Left forelimb (tissue), 1 donor: ENCODE measurements at regions not wholly inside any gene's neighbourhood (a gene's known extent, or its start where the extent isn't known, plus 50 kb on each side); places are given as distances from the start of the nearest gene placed in this dataset.
"Not testable (repeated sequence)": the region's sequence is repeated elsewhere in the genome, so short reads cannot be mapped to it uniquely, and the experiment has no call there.

ENCODE experiments used
- DNase-seq: peaks from one replicate; pipeline ENCODE4 v3.0.0-alpha.2; 2018; ENCODE audit warnings: low spot score

DNA sequence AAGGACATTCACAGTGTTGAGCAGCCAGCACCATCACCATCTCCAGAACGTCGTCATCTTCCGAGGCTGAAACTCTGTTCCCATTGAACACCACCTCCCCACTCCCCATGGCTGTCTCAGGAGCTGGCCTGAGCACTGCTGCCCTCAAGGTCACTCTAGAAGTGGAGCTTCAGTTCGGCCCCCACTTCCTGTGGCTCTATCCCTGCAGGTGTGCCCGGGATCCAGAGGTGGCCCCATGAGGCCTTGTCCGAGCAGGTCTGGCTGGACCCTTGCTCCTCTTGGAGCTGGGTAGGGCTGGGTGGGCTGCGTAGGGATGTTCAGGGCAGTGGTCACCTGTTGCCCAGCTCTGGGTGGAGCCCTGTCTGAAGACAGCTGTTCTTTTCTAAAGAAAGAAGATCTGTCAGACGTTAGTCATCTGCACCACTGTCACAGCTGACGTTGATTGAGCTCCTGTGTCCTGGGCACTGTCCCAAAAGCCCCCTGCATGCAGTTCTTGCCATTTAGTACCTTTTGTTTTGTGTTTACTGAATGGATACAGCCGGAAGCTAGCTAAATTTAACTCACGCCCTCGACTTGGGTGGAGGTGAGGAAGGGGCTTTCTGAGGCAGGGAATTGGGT is 75.5 kb upstream of the CLDN5 start:
- no peak for DNase-seq

- not testable (repeated sequence) for DNase-seq
These were observed 79.1 kb upstream of the CLDN5 start for GRCh38 chr22:19603346-19603745.

- no peak for DNase-seq
These were observed 79.6 kb upstream of the CLDN5 start for GRCh38 chr22:19603767-19604166.

DNA sequence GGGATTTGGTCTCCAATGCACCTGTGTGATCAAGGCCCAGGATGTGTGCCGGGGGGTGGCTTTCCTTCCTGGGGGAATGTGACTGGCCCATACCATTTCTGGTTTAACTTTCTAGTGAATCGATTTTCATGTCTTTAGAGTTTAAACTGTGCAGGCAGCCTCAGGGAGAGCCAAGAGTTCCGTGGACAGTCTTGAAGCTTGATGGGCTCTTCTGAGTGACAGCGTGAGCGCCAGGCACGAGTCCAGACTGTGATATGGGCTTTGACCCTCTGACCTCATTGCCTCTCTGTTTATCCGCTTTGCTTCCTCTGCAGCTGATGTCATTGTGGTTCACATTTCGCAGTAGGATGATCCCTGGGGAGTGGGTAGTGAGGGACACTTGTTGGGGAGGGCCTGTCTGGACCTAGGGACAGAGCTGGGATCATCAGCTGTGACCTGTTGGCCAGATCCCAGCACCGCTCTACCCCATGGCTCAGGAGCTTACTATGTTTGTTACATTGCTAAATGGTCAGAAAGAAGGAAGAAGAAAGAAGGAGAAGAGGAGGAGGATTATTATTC is 80.6 kb upstream of the CLDN5 start:
- no peak for DNase-seq

DNA sequence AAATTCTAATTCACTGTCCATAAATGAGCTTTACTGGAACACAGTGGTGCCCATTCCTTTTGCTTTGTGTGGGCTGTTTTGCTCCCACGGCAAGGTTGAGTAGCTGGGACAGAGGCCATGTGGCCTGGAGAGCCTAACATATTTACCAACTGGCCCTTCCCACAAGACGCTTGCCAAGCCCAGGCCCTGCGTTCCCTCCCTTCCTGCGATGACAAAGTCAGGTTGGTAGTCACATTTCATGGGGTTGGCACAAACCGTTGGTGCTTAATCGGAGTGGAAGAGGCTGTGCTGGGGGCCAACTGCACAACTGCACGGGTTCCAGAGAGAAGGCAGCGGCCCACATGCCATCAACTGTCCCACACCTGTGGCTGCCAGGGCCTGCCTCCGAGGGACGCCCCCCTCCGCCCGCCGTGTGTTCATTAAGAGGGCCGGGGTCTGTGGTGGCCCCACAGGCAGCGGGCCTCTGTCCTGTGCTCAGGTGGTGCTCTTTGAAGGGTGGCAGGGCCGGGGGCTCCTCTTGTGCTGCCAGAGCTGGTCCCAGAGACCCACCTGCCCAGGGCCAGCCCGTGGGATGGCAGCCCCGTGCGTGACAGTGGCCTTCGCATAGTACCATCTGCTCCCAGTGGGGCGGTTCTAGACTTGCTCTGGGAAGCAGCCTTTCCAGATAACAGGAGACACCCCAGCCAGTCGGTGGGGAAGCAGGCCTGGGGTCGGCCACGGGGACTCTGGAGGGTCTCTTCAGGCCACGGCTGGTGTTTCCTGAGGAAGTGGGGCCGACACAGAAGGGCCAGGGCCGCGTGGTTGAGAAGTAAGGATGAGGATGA is 81.5 kb upstream of the CLDN5 start:
- DNase-seq = no peak

- no peak for DNase-seq
These were observed 82.4 kb upstream of the CLDN5 start for GRCh38 chr22:19606332-19607191.

DNA sequence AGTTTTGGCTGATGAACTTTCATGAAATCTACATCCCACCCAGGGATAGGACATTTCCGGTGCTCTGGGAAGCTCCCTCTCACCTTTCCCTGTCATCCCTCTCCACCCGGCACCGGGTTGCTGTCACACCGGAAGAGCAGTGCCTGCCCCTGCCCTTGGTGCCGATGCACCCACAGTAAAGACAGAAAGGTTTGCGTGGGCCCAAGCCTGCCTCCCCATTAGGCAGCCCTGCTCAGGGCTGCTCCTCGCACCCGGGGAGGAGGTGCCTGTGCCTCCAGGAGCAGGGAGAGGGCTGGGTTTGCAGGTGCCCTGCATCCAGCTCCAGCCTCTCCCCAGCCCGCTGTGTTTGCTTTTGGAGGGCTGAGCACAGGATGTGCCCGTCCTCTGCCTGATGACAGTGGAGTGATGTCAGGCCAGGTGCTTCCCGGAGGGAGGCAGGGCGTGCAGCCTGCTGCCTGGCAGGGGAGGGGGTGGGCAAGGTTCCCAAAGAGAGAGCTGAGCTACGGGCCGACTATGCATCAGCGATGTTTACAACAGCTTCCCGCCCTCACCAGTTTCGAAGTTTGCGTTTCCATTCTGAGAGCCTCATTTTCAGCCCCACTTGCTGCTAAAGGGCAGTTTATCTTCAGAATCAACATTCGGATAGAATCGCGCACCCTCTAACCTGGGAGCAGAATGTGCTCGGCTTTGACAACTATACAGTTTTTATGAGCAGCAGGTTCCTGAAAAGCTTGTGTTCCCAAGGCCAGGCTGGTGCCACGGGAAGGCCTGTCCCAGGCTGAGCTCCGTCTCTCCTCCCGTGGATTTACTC is 83.2 kb upstream of the CLDN5 start:
- DNase-seq = no peak

GRCh38 chr22:19608003-19608690 is 83.9 kb upstream of the CLDN5 start:
- no peak for DNase-seq

GRCh38 chr22:19609753-19610152 is 85.5 kb upstream of the CLDN5 start:
- DNase-seq = not testable (repeated sequence)

DNA sequence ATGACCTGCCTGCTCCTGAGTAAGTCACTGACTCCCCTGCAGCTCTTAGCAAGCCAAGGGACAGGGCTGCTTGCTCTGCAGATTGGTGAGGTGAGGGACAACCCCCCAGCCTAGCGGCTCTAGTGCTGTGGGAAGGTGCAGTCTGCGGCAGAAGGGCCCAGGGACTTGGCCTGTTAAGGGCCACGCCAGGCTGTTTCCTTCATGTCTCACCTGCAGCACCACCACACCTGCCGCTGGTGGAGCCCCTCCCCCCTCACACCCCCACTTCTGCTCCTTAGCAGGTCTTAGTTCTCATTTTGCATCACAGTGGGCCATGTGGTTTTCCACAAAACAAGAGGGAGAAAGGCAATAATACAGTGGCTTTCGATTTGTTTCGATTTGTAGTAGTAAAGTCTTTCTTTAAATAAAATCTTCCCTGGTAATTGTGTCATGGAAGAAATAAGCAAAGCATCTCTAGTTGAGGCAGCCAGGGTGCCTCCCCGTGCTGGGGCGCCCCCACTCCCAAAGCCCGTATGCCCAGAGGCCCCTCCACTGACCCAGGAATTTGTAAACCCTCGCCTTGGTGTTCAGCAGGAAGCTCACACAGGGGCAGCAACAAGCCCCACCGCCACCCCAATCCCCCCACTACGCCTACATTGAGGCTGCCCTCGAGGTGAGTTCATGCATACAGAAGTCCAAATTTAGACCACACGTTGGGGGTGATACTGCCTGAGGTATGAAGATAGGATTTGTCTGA is 86.5 kb upstream of the CLDN5 start:
- DNase-seq = no peak

DNA sequence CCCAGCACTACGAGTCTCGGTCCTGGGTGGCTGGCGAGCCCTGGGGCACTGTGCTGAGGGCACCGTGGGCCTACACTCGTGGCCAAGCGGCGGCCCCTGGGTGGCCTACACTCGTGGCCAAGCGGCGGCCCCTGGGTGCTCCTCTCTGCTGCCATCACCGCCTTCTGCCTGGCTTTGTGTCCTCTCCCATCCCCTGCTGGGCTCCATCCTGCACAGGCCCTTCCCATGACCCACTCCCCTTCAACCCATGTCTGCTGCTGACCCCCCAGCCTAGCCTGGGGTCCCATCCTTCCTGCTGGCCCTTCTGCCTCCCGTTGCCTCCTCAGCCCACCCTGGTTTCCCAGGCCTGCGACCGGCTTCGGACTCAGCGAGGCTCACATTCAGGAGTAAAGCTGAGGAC is 87.4 kb upstream of the CLDN5 start:
- DNase-seq = no peak

GRCh38 chr22:19612866-19613572 is 88.8 kb upstream of the CLDN5 start:
- DNase-seq = no peak

- DNase-seq = no peak
These were observed 90.3 kb upstream of the CLDN5 start for GRCh38 chr22:19614536-19614863.

GRCh38 chr22:19615001-19615461 is 90.8 kb upstream of the CLDN5 start:
- DNase-seq = no peak

DNA sequence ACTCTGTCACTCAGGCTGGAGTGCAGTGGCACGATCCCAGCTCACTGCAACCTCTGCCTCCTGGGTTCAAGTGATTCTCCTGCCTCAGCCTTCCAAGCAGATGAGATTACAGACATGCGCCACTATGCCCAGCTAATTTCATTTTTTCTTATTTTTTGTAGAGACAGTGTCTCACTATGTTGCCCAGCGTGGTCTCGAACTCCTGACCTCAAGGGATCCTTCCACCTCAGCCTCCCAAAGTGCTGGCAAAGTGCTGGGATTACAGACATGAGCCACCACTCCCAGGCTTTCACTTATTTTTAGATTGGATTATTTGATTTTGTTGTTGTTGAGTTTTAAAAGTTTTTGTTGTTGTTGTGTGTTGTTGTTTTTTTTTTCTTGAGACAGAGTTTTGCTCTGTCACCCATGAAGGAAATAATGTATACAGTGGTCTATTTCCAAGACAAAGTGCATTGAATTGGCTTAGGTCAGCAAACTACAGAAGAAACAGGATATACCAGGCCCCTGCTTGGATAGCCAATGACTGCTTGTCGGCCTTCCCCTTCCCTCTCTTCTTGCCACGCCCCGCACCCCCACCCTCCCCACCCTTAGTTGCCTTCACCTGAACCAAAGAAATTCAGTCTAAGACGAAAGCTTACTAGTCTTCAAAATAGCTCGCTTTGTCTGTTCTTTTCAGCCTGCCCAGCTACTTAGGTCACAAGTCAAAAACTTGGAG is 91.8 kb upstream of the CLDN5 start:
- no peak for DNase-seq

DNA sequence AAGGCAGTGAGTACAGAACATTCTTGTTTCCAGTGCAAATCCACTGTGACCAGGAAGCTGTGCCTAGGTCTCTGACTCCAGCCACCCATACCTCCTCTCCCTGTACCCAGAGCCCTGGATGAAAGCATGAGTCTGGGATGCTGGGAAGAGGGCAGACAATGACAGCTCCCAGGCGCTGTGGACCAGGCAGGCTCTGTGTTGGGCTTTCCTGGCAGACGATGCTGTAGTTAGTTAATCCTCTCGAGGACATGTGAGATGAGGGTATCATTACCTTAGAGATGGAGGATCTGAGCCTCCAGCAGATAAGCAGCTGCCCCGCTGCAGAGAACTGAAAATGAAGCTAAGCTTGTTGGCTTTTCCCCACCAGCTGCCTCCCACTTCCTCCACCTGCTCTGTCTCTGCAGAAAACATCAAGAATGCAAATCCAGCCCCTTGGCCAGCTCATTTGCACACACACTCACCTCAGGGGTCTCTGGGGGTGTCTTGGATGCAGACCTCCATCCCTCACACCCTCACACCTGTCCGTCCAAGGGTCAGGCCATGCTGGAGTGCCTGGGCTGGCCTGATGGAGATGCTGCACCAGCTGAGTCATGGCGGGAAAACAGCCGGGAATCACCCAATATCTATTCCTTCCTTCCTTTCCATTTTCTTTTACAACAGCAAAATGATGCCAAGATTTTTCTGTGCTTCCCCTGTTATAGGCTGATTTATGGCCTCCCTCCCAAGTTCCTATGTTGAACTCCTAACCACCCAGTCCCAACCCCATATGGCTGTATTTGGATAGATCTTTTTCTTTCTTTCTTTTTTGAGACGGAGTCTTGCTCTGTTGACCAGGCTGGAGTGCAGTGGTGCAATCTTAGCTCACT is 94.9 kb upstream of the SEPTIN5 start:
- no peak for DNase-seq

DNA sequence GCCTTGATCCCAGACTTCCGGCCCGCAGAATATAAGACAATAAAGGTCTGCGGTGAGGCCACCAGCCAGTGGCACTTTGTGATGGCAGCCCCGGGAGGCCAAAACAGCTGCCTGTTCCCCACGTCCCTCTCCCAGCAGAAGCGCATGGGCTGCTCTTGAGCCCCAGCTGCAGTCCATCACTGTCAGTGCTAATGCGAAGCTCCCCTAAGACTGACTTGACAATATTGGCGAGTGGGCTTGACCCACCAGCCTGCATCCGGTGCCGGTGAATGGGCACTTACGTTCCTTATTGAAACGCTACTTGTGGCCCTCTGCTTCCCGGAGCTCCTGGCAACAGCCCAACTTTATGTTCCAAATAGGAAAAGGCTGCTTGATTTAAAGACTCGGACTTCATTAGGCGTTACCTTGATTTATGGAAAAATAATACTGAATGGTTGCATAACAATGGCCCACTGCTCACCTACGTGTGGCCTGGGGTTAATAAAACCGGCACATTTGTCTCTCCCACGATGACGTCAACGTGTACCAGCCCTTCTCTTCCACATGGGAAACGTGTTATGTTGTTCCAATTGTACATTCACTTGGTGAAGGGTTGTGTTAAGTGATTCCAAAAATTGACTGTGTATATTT is 93.4 kb upstream of the SEPTIN5 start:
- no peak for DNase-seq
